A673 (cell line): ENCODE measurements at regions not wholly inside any gene's neighbourhood (a gene's known extent, or its start where the extent isn't known, plus 50 kb on each side); places are given as distances from the start of the nearest gene placed in this dataset.

Source experiments
- BruUV-seq: library from RNA; stranded (reverse); fragments of 400-500 nt; replicated peaks from 2 replicates; lab custom pipeline; 2021; lab: Mats Ljungman, UMichigan
- CTCF ChIA-PET: fragments of 300-600 bp; sonication (Branson Sonifier 250); formaldehyde crosslinking; loops from one replicate; lab custom pipeline; 2022; ENCODE audit warnings: antibody characterized with exemption; lab: Charles Lee
- POLR2A ChIA-PET: fragments of 300-600 bp; sonication (Branson Sonifier 250); formaldehyde crosslinking; loops from one replicate; lab custom pipeline; 2022; ENCODE audit warnings: antibody characterized with exemption; ENCODE audit not compliant: low non-redundant PET; lab: Charles Lee
- DNase-seq: peaks from one replicate; pipeline ENCODE4 v3.0.0-alpha.2; 2015; ENCODE audit warnings: low spot score
- H3K27ac ChIP-seq: fragments of 200-600 bp; sonication (generic); 2 replicates; pipeline ENCODE4 v1.5.1; 2016; ENCODE audit warnings: mixed run types, low read depth, mild to moderate bottlenecking, mixed read lengths, antibody characterized with exemption, low read length; ENCODE audit not compliant: poor library complexity, severe bottlenecking
- H3K27me3 ChIP-seq: fragments of 200-600 bp; sonication (generic); replicated peaks from 2 replicates; pipeline ENCODE4 v1.6.1; 2017; ENCODE audit warnings: mixed run types, low read depth, mild to moderate bottlenecking, mixed read lengths, antibody characterized with exemption, low read length; ENCODE audit not compliant: insufficient read depth, poor library complexity
- H3K36me3 ChIP-seq: fragments of 200-600 bp; sonication (generic); 2 replicates; pipeline ENCODE4 v1.6.1; 2016; ENCODE audit warnings: mixed run types, mild to moderate bottlenecking, mixed read lengths, antibody characterized with exemption, low read length; ENCODE audit not compliant: insufficient read depth, poor library complexity, severe bottlenecking
- H3K4me1 ChIP-seq: fragments of 200-600 bp; sonication (generic); 2 replicates; pipeline ENCODE4 v1.6.1; 2017; ENCODE audit warnings: mixed run types, mild to moderate bottlenecking, mixed read lengths, antibody characterized with exemption, low read length; ENCODE audit not compliant: insufficient read depth, poor library complexity, severe bottlenecking
- H3K4me3 ChIP-seq: fragments of 200-600 bp; sonication (generic); 2 replicates; pipeline ENCODE4 v1.5.1; 2016; ENCODE audit warnings: low read depth, mixed run types, mild to moderate bottlenecking, mixed read lengths, low read length; ENCODE audit not compliant: poor library complexity, severe bottlenecking
- H3K9me3 ChIP-seq: fragments of 200-600 bp; sonication (generic); 2 replicates; pipeline ENCODE4 v1.6.1; 2016; ENCODE audit warnings: mixed run types, low read depth, mild to moderate bottlenecking, mixed read lengths, antibody characterized with exemption, low read length; ENCODE audit not compliant: poor library complexity, severe bottlenecking
- EZH2 ChIP-seq: fragments of 200-600 bp; sonication (generic); IDR thresholded peaks from 2 replicates; pipeline ENCODE4 v1.6.1; 2017; ENCODE audit warnings: borderline replicate concordance, low read depth, mild to moderate bottlenecking, mixed read lengths, antibody characterized with exemption, low read length; ENCODE audit not compliant: poor library complexity, severe bottlenecking
- intact Hi-C: fragments of 100-400 bp; cut with micrococcal nuclease; formaldehyde crosslinking; loops from one replicate; pipeline ENCODE4 v1.10.0; 2022; ENCODE audit not compliant: unreplicated experiment
- TF ChIP-seq, protein P1 (sequence below): fragments of 300-800, 200-600 bp; sonication (generic); conservative IDR thresholded peaks from 2 replicates; pipeline ENCODE4 v1.5.1; 2017; ENCODE audit warnings: low read depth, mild to moderate bottlenecking, antibody characterized with exemption, low read length, moderate library complexity, mixed read lengths

DNA sequence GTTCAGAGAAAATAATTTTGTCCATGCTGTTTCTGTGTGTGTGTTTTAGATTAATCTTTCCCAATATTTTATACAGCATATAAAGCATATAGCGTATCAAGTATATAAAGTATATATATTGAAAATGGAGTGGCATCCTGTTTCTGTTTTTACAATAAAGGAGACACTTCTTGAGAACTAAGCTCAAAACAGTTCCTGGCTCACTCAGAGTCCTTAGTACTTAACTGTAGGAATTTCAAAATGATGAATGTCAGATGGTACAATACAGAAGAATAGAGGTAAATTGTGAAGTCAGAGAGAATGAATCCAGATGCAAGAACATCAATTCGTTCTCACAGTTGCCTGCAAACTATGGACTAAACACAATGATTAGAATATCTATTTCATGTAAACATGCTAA is 68.7 kb upstream of the TAS2R1 start:
- CTCF ChIA-PET: no interaction called here
- no peaks in the 10 kb centered on the region for H3K36me3 ChIP-seq
- no TSS peak for BruUV-seq
- TF ChIP-seq, protein P1, sequence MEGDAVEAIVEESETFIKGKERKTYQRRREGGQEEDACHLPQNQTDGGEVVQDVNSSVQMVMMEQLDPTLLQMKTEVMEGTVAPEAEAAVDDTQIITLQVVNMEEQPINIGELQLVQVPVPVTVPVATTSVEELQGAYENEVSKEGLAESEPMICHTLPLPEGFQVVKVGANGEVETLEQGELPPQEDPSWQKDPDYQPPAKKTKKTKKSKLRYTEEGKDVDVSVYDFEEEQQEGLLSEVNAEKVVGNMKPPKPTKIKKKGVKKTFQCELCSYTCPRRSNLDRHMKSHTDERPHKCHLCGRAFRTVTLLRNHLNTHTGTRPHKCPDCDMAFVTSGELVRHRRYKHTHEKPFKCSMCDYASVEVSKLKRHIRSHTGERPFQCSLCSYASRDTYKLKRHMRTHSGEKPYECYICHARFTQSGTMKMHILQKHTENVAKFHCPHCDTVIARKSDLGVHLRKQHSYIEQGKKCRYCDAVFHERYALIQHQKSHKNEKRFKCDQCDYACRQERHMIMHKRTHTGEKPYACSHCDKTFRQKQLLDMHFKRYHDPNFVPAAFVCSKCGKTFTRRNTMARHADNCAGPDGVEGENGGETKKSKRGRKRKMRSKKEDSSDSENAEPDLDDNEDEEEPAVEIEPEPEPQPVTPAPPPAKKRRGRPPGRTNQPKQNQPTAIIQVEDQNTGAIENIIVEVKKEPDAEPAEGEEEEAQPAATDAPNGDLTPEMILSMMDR: no peak
- TF ChIP-seq EZH2: no peak
- no peaks in the 10 kb centered on the region for H3K4me1 ChIP-seq
- intact Hi-C loops: no loop called here
- DNase-seq: no peak
- POLR2A ChIA-PET: no interaction called here
- no peak overlapping the region for H3K4me3 ChIP-seq
- no peak overlapping the region for H3K27ac ChIP-seq
- H3K9me3 ChIP-seq: no peaks in the 10 kb centered on the region
- no peaks in the 10 kb centered on the region for H3K27me3 ChIP-seq

DNA sequence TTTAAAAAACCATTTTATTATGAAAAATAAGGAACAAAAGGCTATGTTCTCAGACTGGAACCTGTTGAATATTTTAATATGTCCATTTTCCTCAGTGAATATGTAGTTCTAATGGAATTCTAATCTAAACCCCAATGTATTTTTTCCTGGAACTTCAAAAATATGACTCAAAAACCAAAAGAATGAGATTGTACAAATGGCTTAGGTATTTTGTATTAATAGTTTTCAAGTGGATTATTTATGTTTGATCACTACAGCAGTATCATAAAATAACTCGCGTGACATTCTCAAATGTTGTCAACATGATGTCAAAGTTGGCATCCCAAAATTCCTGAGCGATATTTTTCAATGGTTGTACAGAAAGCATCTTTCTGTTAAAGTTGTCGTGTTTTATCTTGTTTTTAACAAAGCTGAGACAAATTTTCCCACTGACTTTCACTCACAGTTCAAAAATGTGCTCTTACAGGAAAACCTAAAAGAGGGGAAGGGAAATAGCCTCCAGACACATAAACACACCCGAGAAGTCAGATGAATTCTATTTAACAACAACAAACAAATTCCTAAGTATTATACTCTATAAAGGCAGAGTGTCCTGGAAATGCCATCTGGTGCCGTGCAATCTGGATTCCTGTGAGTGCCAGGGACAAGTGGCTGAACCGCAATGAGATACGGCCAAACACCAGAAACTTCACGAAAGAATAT is 68.1 kb upstream of the TAS2R1 start:
- TF ChIP-seq, protein P1: no peak
- no peak for TF ChIP-seq EZH2
- CTCF ChIA-PET: no interaction called here
- intact Hi-C loops: no loop called here
- Histone ChIP-seq H3K4me3 (no peak overlapping the region), H3K4me1 (no peaks in the 10 kb centered on the region), H3K36me3 (no peaks in the 10 kb centered on the region), H3K27ac (no peak overlapping the region), H3K9me3 (no peaks in the 10 kb centered on the region), H3K27me3 (no peaks in the 10 kb centered on the region)
- no peak for DNase-seq
- POLR2A ChIA-PET: no interaction called here
- no TSS peak for BruUV-seq

DNA sequence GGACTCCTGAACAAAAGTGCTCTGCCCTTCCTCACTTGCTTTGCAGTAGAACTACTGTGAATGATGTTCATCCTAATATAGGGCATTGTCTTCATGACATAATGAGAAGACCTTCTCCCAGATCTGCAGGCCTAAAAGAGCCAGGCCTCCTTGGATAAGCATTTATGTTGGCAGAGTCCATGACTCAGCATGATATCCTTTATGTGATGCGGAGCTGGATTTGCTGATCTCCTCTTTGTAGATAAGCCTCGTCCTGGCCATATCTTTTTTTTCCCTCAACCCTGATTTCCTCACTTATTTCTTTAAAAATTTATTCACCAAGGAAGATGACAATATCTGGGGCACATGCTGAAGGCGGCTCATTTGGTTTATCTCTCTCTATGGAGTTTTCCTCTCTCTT is 62.4 kb upstream of the TAS2R1 start:
- BruUV-seq: no TSS peak
- CTCF ChIA-PET: no interaction called here
- DNase-seq: no peak

More for the DNA sequence above, 62.4 kb upstream of the TAS2R1 start:
- Histone ChIP-seq H3K27ac (no peak overlapping the region), H3K4me3 (no peak overlapping the region), H3K4me1 (no peaks in the 10 kb centered on the region), H3K36me3 (no peaks in the 10 kb centered on the region), H3K9me3 (no peaks in the 10 kb centered on the region), H3K27me3 (no peaks in the 10 kb centered on the region)
- TF ChIP-seq, protein P1: no peak
- no peak for TF ChIP-seq EZH2
- POLR2A ChIA-PET: no interaction called here
- intact Hi-C loops: no loop called here
